ENCODE measurements at regions not wholly inside any gene's neighbourhood (a gene's known extent, or its start where the extent isn't known, plus 50 kb on each side); places are given as distances from the start of the nearest gene placed in this dataset.
"Not testable (repeated sequence)": the region's sequence is repeated elsewhere in the genome, so short reads cannot be mapped to it uniquely, and the experiment has no call there.

GRCh38 chr22:45061332-45061731, 51.5 kb upstream of the PHF21B start:
- DNase-seq, result no peak

DNA sequence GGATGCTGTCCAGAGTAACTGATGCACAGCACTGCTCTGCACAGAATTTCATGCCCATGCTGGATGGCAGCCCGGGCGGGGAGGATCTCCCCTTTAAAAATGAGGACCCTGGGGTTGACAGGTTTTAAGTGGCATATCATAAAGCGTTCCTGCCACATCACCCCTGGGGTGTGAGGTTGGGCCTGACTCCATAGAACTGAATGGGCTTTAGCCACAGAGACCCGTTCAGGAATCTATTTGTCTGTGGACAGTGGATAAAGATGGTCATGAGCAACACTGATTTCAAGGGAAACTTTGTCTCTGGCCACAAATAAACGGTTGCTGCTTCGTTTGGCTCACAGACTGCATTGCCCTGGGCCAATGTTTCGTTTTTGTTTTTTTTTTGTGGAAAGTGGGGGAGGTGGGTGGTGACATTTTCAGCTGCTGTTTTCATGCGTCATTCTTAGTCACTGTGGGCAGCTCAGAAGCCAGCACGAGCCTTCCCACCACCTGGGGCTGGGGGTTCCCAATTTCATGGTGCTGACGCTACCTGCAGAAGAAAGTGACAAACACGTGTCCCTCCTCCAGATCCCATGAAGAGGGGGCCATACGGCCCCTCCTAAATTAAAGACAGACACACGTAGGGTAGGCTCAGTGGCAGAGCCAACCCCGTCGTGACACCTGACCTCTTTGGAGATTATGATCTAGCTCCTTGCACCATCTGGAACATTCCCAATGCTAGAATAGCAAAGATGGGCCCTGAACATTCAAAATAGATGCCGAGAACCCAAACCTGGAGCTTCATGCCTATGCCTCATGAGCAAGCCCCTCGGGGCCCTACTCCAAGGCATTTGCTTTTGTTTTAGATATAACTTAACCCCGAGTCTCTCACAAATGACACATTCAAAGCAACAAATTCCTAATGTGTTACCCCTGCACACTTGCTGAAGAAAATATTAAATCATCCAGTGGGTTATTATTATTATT, 54.8 kb upstream of the PHF21B start:
- DNase-seq, result peak; percentile 80

GRCh38 chr22:45065726-45066125, 55.9 kb upstream of the PHF21B start:
- DNase-seq, result no peak

GRCh38 chr22:45067731-45068130, 57.9 kb upstream of the PHF21B start:
- no peak for DNase-seq

DNA sequence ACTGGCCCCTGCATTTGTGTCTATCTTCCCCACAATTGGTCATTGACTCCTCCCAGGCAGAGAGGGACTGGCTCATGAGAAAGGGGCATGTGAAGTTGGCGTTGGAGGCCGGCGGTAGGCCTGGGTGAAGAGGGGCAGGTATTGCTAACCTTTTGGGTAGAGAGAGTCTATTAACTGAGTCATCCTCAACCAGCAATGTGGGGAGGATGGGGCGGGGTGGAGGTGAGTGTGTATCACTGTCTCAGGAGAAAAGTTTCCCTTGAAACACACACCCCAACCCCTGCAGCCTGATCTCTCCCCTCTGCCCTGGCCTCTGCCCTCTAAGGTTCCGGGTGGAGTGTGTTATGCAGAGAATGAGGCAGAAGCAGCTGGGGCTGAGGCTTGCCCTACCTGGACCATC, 60.1 kb upstream of the PHF21B start:
- DNase-seq, result peak; percentile 65

- no peak for DNase-seq
These were observed 61.8 kb upstream of the PHF21B start for GRCh38 chr22:45071618-45072017.

- no peak for DNase-seq
These were observed 62.6 kb upstream of the PHF21B start for GRCh38 chr22:45072322-45072903.

- DNase-seq, result no peak
These were observed 63.3 kb upstream of the PHF21B start for GRCh38 chr22:45073064-45073463.

- DNase-seq, result no peak
These were observed 67.5 kb upstream of the PHF21B start for GRCh38 chr22:45077286-45077685.

- no peak for DNase-seq
These were observed 68.1 kb upstream of the PHF21B start for GRCh38 chr22:45077826-45078334.

DNA sequence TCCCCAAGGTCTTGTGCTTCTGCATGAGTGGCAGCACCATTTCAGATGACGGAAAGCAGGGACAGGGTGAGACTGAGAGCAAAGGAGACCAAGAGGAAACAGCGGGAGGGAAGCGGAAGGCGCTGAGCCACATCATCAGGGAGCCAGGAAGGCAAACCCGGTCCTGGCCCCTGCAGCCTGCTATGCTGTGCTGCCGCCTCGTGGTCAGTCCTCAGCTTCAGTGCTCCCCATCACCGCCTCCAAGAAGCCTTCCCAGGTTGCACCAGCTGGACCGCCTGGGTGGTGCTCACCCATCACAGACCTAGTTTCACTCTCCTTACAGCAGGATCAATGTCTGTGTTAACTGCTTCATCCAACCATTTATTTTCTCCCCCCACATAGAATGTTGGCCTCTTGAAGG, 73.0 kb upstream of the PHF21B start:
- no peak for DNase-seq

- DNase-seq, result no peak
These were observed 74.0 kb upstream of the PHF21B start for GRCh38 chr22:45083659-45084305.

DNA sequence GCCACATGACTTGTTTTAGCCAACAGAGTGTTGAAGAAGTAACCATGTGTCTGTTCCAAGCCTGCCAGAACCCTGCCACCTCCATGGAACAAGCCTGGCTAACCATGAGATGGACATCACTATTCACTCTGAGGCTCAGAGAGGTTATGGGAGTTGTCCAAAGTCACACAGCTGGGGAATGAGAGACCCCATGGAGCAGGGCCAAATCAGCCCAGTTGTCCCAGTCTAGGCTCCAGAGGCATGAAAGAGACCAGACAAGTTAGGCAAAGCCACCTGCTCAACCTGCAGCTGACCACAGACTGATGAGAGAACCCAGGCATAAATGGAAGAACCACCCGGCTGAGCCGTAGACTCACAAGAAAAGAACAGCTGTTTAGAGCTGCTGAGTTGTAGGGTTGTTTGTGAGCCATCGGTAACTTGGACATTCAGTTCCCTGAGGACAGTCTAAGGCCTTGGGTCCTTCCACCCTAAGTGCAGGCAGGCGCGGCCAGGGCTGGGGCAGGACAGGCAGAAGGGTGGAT, 74.7 kb upstream of the PHF21B start:
- DNase-seq, result no peak

DNA sequence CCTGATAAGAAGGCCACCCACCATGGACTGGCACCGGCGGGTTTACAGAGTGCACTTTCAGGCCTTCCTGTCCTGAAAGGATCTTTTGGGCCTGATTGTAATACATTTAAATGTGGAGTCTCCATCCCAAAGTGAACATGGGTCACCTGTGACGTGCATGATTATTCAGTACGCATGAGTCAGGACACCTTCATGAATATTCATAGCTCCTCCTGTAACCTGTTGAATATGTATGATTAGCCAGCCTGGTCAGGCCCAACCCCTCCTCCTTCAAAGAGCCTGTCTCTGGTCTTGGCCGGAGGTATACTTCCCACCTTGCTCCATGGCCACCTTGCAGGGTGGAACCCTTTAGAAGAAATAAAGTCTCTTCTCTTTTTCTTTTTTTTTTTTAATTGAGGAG, 75.9 kb upstream of the NUP50 start:
- no peak for DNase-seq

DNA sequence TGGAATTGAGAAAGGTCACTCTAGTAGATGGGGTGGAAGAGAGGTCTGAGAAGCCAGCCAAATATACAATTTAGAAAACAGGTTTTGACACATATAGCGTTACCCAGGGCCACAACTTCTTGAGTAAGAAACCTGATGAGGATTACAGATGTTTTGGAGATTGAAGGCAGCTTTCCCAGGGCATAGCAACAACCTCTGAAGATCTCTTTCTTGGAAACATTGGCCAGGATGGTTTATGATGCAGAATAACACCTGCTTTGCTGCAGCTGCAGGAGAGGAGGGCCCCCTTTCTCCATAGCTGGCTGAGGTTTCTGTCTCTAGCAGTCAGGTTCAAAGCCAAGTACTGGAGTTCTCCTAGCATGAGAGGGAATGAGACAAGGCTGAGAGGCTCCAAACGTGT, 75.1 kb upstream of the NUP50 start:
- no peak for DNase-seq

DNA sequence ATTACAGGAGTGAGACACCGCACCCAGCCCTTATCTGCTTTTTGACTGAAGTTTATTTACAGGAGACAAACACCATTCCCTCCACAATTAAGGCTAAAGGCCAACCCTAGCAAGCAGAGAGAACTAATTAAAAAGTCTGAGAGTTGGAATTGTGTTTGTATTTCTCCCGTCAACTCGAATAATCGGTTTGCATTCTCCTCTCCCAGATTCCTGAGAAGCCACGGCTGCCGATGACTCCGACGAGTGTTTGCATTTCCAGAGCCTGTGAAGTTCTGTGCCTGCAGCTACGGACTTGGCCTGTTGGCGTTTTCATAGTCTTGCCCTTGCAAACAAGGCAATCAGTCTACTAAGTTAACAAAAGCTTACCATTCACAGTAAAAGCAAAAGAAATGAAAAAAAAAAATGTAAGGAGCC, 73.2 kb upstream of the NUP50 start:
- DNase-seq, result no peak

GRCh38 chr22:45091254-45091854, 72.4 kb upstream of the NUP50 start:
- DNase-seq, result no peak

- not testable (repeated sequence) for DNase-seq
These were observed 71.8 kb upstream of the NUP50 start for GRCh38 chr22:45091875-45092274.

DNA sequence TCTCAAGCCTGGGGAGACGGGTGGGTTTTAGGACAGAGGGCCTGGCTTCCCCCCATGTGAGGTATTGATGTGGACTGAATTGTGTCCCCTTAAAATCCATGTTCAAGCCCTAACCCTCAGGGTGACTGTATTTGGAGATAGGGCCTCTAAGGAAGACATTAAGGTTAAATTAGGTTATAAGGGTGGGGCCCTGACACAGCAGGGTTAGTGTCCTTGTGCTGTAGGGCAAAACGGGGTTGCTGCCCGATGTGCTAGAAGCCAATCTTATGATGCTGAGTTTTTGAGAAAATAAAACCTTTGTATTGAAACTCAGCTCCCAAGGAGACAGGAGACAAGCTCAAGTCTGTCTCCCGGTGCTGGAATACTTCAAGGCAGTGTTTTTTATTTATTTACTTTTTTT, 71.1 kb upstream of the NUP50 start:
- no peak for DNase-seq

DNA sequence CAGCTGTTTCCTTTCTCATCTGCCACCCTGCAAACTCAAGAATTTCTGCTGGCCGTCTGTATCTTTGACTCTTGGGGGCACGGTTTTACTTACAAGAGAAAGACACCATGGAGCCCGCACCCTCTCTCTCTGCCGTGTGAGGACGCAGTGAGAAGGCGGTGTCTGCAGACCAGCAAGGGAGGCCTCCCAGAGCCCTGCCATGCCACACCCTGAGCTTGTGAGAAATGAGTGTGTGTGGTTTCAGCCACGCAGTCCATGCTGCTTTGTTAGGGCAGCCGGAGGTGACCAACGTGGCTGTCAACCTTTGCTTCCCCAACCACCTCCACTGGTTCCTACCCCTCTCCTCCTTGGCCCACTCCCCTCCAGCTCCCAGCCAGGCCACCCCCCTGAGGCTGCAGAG, 70.1 kb upstream of the NUP50 start:
- no peak for DNase-seq

DNA sequence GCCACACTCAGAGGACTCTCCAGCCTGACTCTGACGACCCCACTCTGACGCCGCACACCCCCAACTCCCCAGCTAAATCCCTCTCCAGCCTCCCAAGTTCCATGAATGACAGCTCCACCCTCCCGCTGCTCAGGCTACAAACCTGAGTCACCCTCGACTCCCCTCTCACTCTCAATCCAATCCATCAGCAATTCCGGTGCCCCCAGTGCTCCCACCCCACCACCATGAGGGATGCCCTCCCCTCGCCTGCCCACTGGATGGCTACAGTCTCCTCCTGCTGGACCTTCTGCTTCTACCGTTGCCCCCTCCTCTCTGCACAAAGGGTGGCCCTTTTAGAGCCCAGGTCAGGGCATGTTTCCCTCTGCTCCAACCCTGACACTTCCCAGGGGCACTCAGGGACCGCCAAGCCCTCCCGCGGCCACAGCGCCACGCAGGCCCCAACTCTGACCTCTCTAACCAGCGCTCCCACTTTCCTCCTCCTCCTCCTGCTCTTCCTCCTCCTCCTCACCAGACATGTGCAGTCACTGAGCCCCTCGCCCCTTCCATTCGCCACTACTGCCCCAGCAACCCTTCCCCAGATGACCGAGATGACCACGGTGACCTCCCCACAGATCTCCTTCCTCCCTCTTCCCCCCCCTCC, 69.5 kb upstream of the NUP50 start:
- DNase-seq, result no peak

GRCh38 chr22:45094825-45095224, 68.9 kb upstream of the NUP50 start:
- DNase-seq, result no peak
